Lower leg skin (tissue), 3 donors: ENCODE measurements at regions not wholly inside any gene's neighbourhood (a gene's known extent, or its start where the extent isn't known, plus 50 kb on each side); places are given as distances from the start of the nearest gene placed in this dataset.

ENCODE experiments used
- POLR2A ChIP-seq, 2 donors: fragments of 450-650 bp; IDR thresholded peaks; one replicate each; pipeline ENCODE4 v1.6.1; 2016 to 2017; ENCODE audit warnings: antibody characterized with exemption in 2 of 2, mild to moderate bottlenecking in 1 of 2, moderate library complexity in 1 of 2
- TF ChIP-seq, protein P1 (sequence below), 3 donors: fragments of 450-650 bp; IDR thresholded peaks; one replicate each; pipeline ENCODE4 v1.5.1; 2016; ENCODE audit warnings: antibody characterized with exemption in 3 of 3, mild to moderate bottlenecking in 3 of 3, moderate library complexity in 2 of 3

DNA sequence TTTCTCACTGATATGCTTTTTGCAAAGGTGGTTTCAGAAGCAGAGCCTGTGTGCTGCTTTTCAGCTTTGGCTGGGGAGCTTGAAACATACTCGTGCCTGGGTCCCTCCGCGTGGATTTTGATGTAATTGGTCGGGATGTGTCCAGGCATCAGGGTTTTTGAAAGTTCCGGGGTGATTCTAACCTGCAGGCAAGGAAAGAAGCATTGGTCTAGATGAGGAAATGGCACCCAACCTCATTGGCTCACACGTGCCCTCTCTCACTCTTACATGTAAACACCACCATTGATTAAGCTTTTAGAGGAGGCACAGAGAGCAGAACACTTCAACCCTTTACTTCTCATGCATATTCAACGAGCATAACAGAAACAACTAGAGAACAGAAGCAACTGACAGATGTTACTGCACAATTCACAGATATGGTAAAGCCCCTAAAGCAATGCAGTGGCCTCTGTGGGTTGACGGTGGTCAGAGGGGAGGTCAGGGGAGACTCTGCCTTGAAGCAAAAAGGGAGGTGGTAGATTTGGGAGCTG, 112.1 kb downstream of the TLR5 start:
- no peak for TF ChIP-seq POLR2A (IDR thresholded peaks at IDR 0.05)
- TF ChIP-seq, protein P1, sequence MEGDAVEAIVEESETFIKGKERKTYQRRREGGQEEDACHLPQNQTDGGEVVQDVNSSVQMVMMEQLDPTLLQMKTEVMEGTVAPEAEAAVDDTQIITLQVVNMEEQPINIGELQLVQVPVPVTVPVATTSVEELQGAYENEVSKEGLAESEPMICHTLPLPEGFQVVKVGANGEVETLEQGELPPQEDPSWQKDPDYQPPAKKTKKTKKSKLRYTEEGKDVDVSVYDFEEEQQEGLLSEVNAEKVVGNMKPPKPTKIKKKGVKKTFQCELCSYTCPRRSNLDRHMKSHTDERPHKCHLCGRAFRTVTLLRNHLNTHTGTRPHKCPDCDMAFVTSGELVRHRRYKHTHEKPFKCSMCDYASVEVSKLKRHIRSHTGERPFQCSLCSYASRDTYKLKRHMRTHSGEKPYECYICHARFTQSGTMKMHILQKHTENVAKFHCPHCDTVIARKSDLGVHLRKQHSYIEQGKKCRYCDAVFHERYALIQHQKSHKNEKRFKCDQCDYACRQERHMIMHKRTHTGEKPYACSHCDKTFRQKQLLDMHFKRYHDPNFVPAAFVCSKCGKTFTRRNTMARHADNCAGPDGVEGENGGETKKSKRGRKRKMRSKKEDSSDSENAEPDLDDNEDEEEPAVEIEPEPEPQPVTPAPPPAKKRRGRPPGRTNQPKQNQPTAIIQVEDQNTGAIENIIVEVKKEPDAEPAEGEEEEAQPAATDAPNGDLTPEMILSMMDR (IDR thresholded peaks at IDR 0.05), result no peak
